ENCODE measurements at regions not wholly inside any gene's neighbourhood (a gene's known extent, or its start where the extent isn't known, plus 50 kb on each side); places are given as distances from the start of the nearest gene placed in this dataset.

- TF ChIP-seq CHD7 (IDR thresholded peaks at IDR 0.05; ENCODE audit: insufficient replicate concordance, low read length) (no peak), RFX5 (IDR thresholded peaks at IDR 0.05; ENCODE audit: borderline replicate concordance, low read depth, low read length) (no peak), TBP (IDR thresholded peaks at IDR 0.05; ENCODE audit: low read depth, low read length) (no peak), KDM4A (IDR thresholded peaks at IDR 0.05; ENCODE audit: low read depth, low read length, severe bottlenecking) (no peak), RXRA (IDR thresholded peaks at IDR 0.05; ENCODE audit: insufficient read depth, low read depth, low read length) (no peak), EGR1 (IDR thresholded peaks at IDR 0.05; ENCODE audit: borderline replicate concordance, low read depth, low read length) (no peak), ATF3 (IDR thresholded peaks at IDR 0.05; ENCODE audit: insufficient read depth, low read depth, low read length) (no peak), SIN3A (conservative IDR thresholded peaks at IDR 0.05 in 1 of 2, IDR thresholded peaks at IDR 0.05 in 1 of 2; ENCODE audit: low read depth in 1 of 2, low read length in 2 of 2) (no peak)
These were observed 135.2 kb downstream of the BUB3 start (continued) for GRCh38 chr10:123289432-123289831.

All from H1 (cell line).